ENCODE measurements at regions not wholly inside any gene's neighbourhood (a gene's known extent, or its start where the extent isn't known, plus 50 kb on each side); places are given as distances from the start of the nearest gene placed in this dataset.

DNA sequence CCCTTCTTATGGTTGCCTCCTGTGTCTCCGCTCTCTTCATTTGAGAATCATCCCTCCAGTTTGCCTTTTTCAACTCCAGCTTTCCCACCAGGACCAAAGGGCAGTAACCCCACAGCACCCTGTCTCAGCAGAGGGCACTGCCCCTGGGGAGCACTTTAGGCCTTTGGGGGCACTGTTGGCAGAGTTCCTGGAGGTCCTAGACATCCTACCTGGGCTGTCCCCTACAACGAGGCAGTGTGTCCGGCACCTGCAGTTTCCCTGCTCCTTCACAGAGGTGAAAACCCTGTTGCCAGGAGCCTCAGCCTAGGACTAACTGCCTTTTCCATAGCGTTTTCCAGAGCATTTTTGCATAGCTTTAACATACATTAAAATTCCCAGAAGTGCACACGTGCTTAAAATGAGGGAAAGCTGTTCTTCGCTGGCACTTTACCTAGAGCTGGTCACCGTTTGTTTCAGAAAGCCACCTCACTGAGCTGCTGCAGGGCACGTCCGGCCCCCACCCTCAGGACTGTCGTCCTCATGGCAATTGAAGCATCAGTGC is 234.9 kb downstream of the TEX29 start:
- no peak overlapping the region for H3K4me3 Mint-ChIP-seq
- DNase-seq (ENCODE audit: low spot score) (no peak), ATAC-seq (no peak)
- TF ChIP-seq EZH2 (IDR thresholded peaks at IDR 0.05; ENCODE audit: low read depth, unreplicated experiment) (no peak), JUNB (IDR thresholded peaks at IDR 0.05; ENCODE audit: unreplicated experiment) (no peak), EZH2phosphoT487 (IDR thresholded peaks at IDR 0.05; ENCODE audit: unreplicated experiment) (no peak), POLR2AphosphoS5 (IDR thresholded peaks at IDR 0.05; ENCODE audit: low read depth) (no peak), NANOG (IDR thresholded peaks at IDR 0.05; ENCODE audit: borderline replicate concordance) (no peak), CREB1 (CRISPR knock-in tag; IDR thresholded peaks at IDR 0.05; ENCODE audit: low read depth) (no peak), ZNF331 (CRISPR knock-in tag; IDR thresholded peaks at IDR 0.05; ENCODE audit: low read depth) (no peak), STAT1 (IDR thresholded peaks at IDR 0.05; ENCODE audit: unreplicated experiment) (no peak), ZNF114 (CRISPR knock-in tag; IDR thresholded peaks at IDR 0.05) (no peak)
- TF ChIP-seq, protein P1, sequence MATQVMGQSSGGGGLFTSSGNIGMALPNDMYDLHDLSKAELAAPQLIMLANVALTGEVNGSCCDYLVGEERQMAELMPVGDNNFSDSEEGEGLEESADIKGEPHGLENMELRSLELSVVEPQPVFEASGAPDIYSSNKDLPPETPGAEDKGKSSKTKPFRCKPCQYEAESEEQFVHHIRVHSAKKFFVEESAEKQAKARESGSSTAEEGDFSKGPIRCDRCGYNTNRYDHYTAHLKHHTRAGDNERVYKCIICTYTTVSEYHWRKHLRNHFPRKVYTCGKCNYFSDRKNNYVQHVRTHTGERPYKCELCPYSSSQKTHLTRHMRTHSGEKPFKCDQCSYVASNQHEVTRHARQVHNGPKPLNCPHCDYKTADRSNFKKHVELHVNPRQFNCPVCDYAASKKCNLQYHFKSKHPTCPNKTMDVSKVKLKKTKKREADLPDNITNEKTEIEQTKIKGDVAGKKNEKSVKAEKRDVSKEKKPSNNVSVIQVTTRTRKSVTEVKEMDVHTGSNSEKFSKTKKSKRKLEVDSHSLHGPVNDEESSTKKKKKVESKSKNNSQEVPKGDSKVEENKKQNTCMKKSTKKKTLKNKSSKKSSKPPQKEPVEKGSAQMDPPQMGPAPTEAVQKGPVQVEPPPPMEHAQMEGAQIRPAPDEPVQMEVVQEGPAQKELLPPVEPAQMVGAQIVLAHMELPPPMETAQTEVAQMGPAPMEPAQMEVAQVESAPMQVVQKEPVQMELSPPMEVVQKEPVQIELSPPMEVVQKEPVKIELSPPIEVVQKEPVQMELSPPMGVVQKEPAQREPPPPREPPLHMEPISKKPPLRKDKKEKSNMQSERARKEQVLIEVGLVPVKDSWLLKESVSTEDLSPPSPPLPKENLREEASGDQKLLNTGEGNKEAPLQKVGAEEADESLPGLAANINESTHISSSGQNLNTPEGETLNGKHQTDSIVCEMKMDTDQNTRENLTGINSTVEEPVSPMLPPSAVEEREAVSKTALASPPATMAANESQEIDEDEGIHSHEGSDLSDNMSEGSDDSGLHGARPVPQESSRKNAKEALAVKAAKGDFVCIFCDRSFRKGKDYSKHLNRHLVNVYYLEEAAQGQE (IDR thresholded peaks at IDR 0.05; ENCODE audit: unreplicated experiment), result no peak
- TF ChIP-seq, protein P2, sequence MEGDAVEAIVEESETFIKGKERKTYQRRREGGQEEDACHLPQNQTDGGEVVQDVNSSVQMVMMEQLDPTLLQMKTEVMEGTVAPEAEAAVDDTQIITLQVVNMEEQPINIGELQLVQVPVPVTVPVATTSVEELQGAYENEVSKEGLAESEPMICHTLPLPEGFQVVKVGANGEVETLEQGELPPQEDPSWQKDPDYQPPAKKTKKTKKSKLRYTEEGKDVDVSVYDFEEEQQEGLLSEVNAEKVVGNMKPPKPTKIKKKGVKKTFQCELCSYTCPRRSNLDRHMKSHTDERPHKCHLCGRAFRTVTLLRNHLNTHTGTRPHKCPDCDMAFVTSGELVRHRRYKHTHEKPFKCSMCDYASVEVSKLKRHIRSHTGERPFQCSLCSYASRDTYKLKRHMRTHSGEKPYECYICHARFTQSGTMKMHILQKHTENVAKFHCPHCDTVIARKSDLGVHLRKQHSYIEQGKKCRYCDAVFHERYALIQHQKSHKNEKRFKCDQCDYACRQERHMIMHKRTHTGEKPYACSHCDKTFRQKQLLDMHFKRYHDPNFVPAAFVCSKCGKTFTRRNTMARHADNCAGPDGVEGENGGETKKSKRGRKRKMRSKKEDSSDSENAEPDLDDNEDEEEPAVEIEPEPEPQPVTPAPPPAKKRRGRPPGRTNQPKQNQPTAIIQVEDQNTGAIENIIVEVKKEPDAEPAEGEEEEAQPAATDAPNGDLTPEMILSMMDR (conservative IDR thresholded peaks at IDR 0.05; ENCODE audit: low read depth in 2 of 2), result no peak
- TF ChIP-seq, protein P3, sequence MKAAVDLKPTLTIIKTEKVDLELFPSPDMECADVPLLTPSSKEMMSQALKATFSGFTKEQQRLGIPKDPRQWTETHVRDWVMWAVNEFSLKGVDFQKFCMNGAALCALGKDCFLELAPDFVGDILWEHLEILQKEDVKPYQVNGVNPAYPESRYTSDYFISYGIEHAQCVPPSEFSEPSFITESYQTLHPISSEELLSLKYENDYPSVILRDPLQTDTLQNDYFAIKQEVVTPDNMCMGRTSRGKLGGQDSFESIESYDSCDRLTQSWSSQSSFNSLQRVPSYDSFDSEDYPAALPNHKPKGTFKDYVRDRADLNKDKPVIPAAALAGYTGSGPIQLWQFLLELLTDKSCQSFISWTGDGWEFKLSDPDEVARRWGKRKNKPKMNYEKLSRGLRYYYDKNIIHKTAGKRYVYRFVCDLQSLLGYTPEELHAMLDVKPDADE (IDR thresholded peaks at IDR 0.05), result no peak
- H3K27ac ChIP-seq (ENCODE audit: low read depth), result no peak overlapping the region
- no peaks in the 10 kb centered on the region for H3K9me3 Mint-ChIP-seq
- no peaks in the 10 kb centered on the region for H3K27me3 ChIP-seq (ENCODE audit: insufficient read depth)
- H3K36me3 Mint-ChIP-seq (ENCODE audit: low read depth), result no peaks in the 10 kb centered on the region
- H3K4me2 ChIP-seq, result no peak overlapping the region
- no peaks in the 10 kb centered on the region for H3K79me2 ChIP-seq (replicated peaks; ENCODE audit: insufficient read depth)
- no peaks in the 10 kb centered on the region for H3F3A ChIP-seq (replicated peaks; ENCODE audit: low read depth)
- peaks cover 6% of the 10 kb centered on the region; the same call in 2 of the 3 replicates for H3K4me1 Mint-ChIP-seq
- H3K27ac Mint-ChIP-seq, result no peak overlapping the region
- H4K20me1 ChIP-seq (replicated peaks; ENCODE audit: insufficient read depth), result no peaks in the 10 kb centered on the region
- H3K27me3 Mint-ChIP-seq (ENCODE audit: insufficient read depth, low read depth, poor library complexity), result peaks cover 16% of the 10 kb centered on the region
- no peaks in the 10 kb centered on the region for H3K4me1 ChIP-seq (ENCODE audit: insufficient read depth)
- H3K9me2 ChIP-seq (ENCODE audit: insufficient read depth), result 0 out of 2 replicates have a peak, but pooled peaks cover 2% of the 10 kb centered on the region
- no peaks in the 10 kb centered on the region for H3K36me3 ChIP-seq (ENCODE audit: insufficient read depth)
- no peak overlapping the region for H3K4me3 ChIP-seq
- H2AFZ ChIP-seq, result no peak overlapping the region

All from GM23338 (cell line).